ENCODE measurements at regions not wholly inside any gene's neighbourhood (a gene's known extent, or its start where the extent isn't known, plus 50 kb on each side); places are given as distances from the start of the nearest gene placed in this dataset.
"Not testable (repeated sequence)": the region's sequence is repeated elsewhere in the genome, so short reads cannot be mapped to it uniquely, and the experiment has no call there.

- no peak overlapping the region for H3K4me3 ChIP-seq (ENCODE audit: low read length)
- no peaks in the 10 kb centered on the region for H3K36me3 ChIP-seq (ENCODE audit: insufficient read depth, low read length)
- no peaks in the 10 kb centered on the region for H3K9me3 ChIP-seq (ENCODE audit: insufficient read depth, low read depth, low read length)
- no peaks in the 10 kb centered on the region for H3K27me3 ChIP-seq (ENCODE audit: insufficient read depth, low read length)
- peaks cover 20% of the 10 kb centered on the region for H3K4me1 ChIP-seq (ENCODE audit: insufficient read depth, low read length)
- 96% methylated on average over 5 of the region's 5 CpGs for WGBS
- H3K27ac ChIP-seq (ENCODE audit: low read depth, low read length), result no peak overlapping the region
- no peak overlapping the region for H3K9ac ChIP-seq (ENCODE audit: low read depth, low read length)
Observed at GRCh38 chr6:26231006-26231587, 133.9 kb upstream of the BTN3A2 start.

- H3K9me3 ChIP-seq (ENCODE audit: insufficient read depth, low read depth, low read length), result no peaks in the 10 kb centered on the region
- H3K4me1 ChIP-seq (ENCODE audit: insufficient read depth, low read length), result peaks cover 13% of the 10 kb centered on the region
- H3K4me3 ChIP-seq (ENCODE audit: low read length), result peak overlapping the region; percentile 65
- H3K36me3 ChIP-seq (ENCODE audit: insufficient read depth, low read length), result no peaks in the 10 kb centered on the region
- WGBS, result 88% methylated on average over 7 of the region's 7 CpGs
- no peaks in the 10 kb centered on the region for H3K27me3 ChIP-seq (ENCODE audit: insufficient read depth, low read length)
- peak overlapping the region; percentile 89; the same call in 1 of the 2 replicates for H3K9ac ChIP-seq (ENCODE audit: low read depth, low read length)
- peak overlapping the region; percentile 86; the same call in 1 of the 2 replicates for H3K27ac ChIP-seq (ENCODE audit: low read depth, low read length)
Observed at GRCh38 chr6:26232306-26232939, 132.6 kb upstream of the BTN3A2 start.

- H3K9ac ChIP-seq (ENCODE audit: low read depth, low read length), result peak overlapping the region; percentile 89
- peak overlapping the region; percentile 65 for H3K4me3 ChIP-seq (ENCODE audit: low read length)
- H3K27ac ChIP-seq (ENCODE audit: low read depth, low read length), result peak overlapping the region; percentile 86
- WGBS, result 88% methylated on average over 34 of the region's 34 CpGs
- H3K9me3 ChIP-seq (ENCODE audit: insufficient read depth, low read depth, low read length), result no peaks in the 10 kb centered on the region
- H3K4me1 ChIP-seq (ENCODE audit: insufficient read depth, low read length), result peaks cover 13% of the 10 kb centered on the region
- H3K27me3 ChIP-seq (ENCODE audit: insufficient read depth, low read length), result no peaks in the 10 kb centered on the region
- no peaks in the 10 kb centered on the region for H3K36me3 ChIP-seq (ENCODE audit: insufficient read depth, low read length)
Observed at GRCh38 chr6:26232940-26233648, 131.9 kb upstream of the BTN3A2 start.

GRCh38 chr6:26233649-26234420 lies 131.2 kb upstream of the BTN3A2 start:
- peak overlapping the region; percentile 65 for H3K4me3 ChIP-seq (ENCODE audit: low read length)
- H3K9ac ChIP-seq (ENCODE audit: low read depth, low read length), result peak overlapping the region; percentile 89
- peak overlapping the region; percentile 86 for H3K27ac ChIP-seq (ENCODE audit: low read depth, low read length)
- H3K27me3 ChIP-seq (ENCODE audit: insufficient read depth, low read length), result no peaks in the 10 kb centered on the region
- H3K4me1 ChIP-seq (ENCODE audit: insufficient read depth, low read length), result peaks cover 13% of the 10 kb centered on the region
- H3K36me3 ChIP-seq (ENCODE audit: insufficient read depth, low read length), result no peaks in the 10 kb centered on the region
- H3K9me3 ChIP-seq (ENCODE audit: insufficient read depth, low read depth, low read length), result no peaks in the 10 kb centered on the region
- 57% methylated on average over 32 of the region's 32 CpGs for WGBS

- H3K27ac ChIP-seq (ENCODE audit: low read depth, low read length), result peak overlapping the region; percentile 86
- H3K9ac ChIP-seq (ENCODE audit: low read depth, low read length), result peak overlapping the region; percentile 89
- 38% methylated on average over 36 of the region's 36 CpGs for WGBS
- H3K4me1 ChIP-seq (ENCODE audit: insufficient read depth, low read length), result peaks cover 13% of the 10 kb centered on the region
- peak overlapping the region; percentile 65 for H3K4me3 ChIP-seq (ENCODE audit: low read length)
- H3K27me3 ChIP-seq (ENCODE audit: insufficient read depth, low read length), result no peaks in the 10 kb centered on the region
- H3K36me3 ChIP-seq (ENCODE audit: insufficient read depth, low read length), result no peaks in the 10 kb centered on the region
- H3K9me3 ChIP-seq (ENCODE audit: insufficient read depth, low read depth, low read length), result no peaks in the 10 kb centered on the region
Observed at GRCh38 chr6:26234421-26235301, 130.3 kb upstream of the BTN3A2 start.

DNA sequence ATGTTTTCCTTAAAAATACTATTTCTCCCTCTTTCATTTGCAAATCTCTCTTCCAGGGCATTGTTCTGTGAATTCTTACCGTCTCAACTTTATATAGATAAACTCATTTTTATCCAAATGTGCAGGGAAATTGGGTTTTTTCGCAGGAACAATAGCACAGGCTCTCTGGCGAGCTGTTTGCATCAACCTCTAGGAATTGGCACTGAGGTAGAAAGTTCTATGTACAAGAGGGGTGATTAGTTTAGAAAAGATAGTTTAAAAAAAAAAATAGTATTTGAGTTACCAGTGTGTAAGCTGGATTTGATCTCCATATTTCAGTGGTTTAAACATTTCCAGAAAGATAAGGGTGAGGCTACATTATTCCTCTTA lies 129.7 kb upstream of the BTN3A2 start:
- Histone ChIP-seq H3K4me3 (ENCODE audit: low read length) (peak overlapping the region; percentile 65), H3K27me3 (ENCODE audit: insufficient read depth, low read length) (no peaks in the 10 kb centered on the region), H3K9ac (ENCODE audit: low read depth, low read length) (peak overlapping the region; percentile 89), H3K4me1 (ENCODE audit: insufficient read depth, low read length) (peaks cover 13% of the 10 kb centered on the region), H3K36me3 (ENCODE audit: insufficient read depth, low read length) (no peaks in the 10 kb centered on the region), H3K9me3 (ENCODE audit: insufficient read depth, low read depth, low read length) (no peaks in the 10 kb centered on the region), H3K27ac (ENCODE audit: low read depth, low read length) (peak overlapping the region; percentile 44)
- 44% methylated on average over 3 of the region's 3 CpGs for WGBS

DNA sequence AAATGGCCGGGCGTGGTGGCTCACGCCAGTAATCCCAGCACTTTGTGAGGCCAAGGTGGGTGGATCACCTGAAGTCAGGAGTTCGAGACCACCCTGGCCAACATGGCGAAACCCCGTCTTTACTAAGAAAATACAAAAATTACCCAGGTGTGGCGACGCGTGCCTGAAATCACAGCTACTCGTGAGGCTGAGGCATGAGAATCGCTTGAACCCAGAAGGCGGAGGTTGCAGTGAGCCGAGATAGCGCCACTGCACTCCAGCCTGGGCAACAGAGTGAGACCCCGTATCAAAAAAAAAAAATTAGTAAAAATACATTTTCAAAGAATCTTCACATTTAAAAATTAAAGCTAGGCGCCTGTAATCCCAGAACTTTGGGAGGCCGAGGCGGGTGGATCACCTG lies 125.6 kb upstream of the BTN3A2 start:
- peaks cover 25% of the 10 kb centered on the region for H3K4me1 ChIP-seq (ENCODE audit: insufficient read depth, low read length)
- not testable (repeated sequence) for H3K9ac ChIP-seq (ENCODE audit: low read depth, low read length); H3K4me3 ChIP-seq (ENCODE audit: low read length); H3K36me3 ChIP-seq (ENCODE audit: insufficient read depth, low read length); H3K27me3 ChIP-seq (ENCODE audit: insufficient read depth, low read length); H3K27ac ChIP-seq (ENCODE audit: low read depth, low read length); H3K9me3 ChIP-seq (ENCODE audit: insufficient read depth, low read depth, low read length)
- WGBS, result 97% methylated on average over 18 of the region's 18 CpGs

GRCh38 chr6:26240157-26241032 lies 124.6 kb upstream of the BTN3A2 start:
- Histone ChIP-seq H3K9ac (ENCODE audit: low read depth, low read length) (peak overlapping the region; percentile 85), H3K4me3 (ENCODE audit: low read length) (peak overlapping the region; percentile 59), H3K4me1 (ENCODE audit: insufficient read depth, low read length) (peaks cover 29% of the 10 kb centered on the region), H3K9me3 (ENCODE audit: insufficient read depth, low read depth, low read length) (no peaks in the 10 kb centered on the region), H3K36me3 (ENCODE audit: insufficient read depth, low read length) (no peaks in the 10 kb centered on the region), H3K27me3 (ENCODE audit: insufficient read depth, low read length) (no peaks in the 10 kb centered on the region), H3K27ac (ENCODE audit: low read depth, low read length) (peak overlapping the region; percentile 92)
- 95% methylated on average over 49 of the region's 49 CpGs for WGBS

DNA sequence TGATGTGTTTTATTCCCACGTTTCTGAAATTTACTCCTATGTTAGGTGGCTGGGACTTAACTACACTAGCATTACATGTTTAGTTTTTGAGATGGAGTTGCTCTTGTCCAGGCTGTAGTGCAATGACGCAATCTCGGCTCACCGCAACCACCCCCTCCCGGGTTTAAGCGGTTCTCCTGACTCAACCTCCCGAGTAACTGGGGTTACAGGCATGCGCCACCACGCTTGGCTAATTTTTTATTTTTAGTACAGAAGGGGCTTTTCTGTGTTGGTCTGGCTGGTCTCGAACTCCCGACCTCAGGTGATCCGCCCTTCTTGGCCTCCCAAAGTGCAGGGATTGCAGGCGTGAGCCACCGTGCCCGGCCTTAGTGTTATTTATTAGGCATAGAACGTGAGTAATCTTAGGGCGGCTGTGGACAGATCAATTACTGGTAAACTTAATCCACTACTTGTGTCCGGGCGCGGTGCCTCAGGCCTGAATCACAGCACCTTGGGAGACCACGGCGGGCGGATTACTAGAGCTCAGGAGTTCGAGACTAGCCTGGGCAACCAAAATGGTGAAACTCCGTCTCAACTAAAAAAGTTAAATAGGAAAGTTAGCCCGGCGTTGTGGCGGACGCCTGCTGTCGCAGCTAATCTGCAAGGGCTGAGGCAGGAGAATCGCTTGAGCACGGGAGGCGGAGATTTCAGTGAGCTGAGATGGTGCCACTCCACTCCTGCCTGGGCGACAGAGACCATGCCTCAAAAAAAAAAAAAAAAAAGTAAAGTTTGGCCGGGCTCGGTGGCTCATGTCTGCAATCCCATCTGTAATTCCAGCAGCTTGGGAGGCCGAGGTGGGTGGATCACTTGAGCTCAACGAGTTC lies 123.7 kb upstream of the BTN3A2 start:
- Histone ChIP-seq H3K36me3 (ENCODE audit: insufficient read depth, low read length) (no peaks in the 10 kb centered on the region), H3K4me1 (ENCODE audit: insufficient read depth, low read length) (peaks cover 26% of the 10 kb centered on the region), H3K4me3 (ENCODE audit: low read length) (peak overlapping the region; percentile 59), H3K27ac (ENCODE audit: low read depth, low read length) (peak overlapping the region; percentile 92), H3K9me3 (ENCODE audit: insufficient read depth, low read depth, low read length) (no peaks in the 10 kb centered on the region), H3K9ac (ENCODE audit: low read depth, low read length) (peak overlapping the region; percentile 85), H3K27me3 (ENCODE audit: insufficient read depth, low read length) (no peaks in the 10 kb centered on the region)
- 94% methylated on average over 38 of the region's 38 CpGs for WGBS

Data from HUES64 (cell line).